Endodermal cell (in vitro differentiated cells): ENCODE measurements at regions not wholly inside any gene's neighbourhood (a gene's known extent, or its start where the extent isn't known, plus 50 kb on each side); places are given as distances from the start of the nearest gene placed in this dataset.

Experiments
- DNase-seq: peaks from one replicate; pipeline ENCODE4 v3.0.0-alpha.2; 2017
- H3K27ac ChIP-seq: 2 replicates; pipeline ENCODE4 v1.5.1; 2013; ENCODE audit warnings: mild to moderate bottlenecking, low read depth, low read length, moderate library complexity
- H3K27me3 ChIP-seq: 2 replicates; pipeline ENCODE4 v1.6.1; 2013; ENCODE audit warnings: mild to moderate bottlenecking, low read length, moderate library complexity; ENCODE audit not compliant: insufficient read depth, control insufficient read depth, poor library complexity, severe bottlenecking
- H3K36me3 ChIP-seq: 2 replicates; pipeline ENCODE4 v1.7.0; 2013; ENCODE audit warnings: mild to moderate bottlenecking, low read length, moderate library complexity; ENCODE audit not compliant: control insufficient read depth, insufficient read depth
- H3K4me1 ChIP-seq: one replicate; pipeline ENCODE4 v1.7.0; 2013; ENCODE audit warnings: low read length; ENCODE audit not compliant: control insufficient read depth, insufficient read depth
- H3K4me3 ChIP-seq: 2 replicates; pipeline ENCODE4 v1.5.1; 2013; ENCODE audit warnings: mild to moderate bottlenecking, low read length, moderate library complexity
- H3K9ac ChIP-seq: 2 replicates; pipeline ENCODE4 v1.6.1; 2013; ENCODE audit warnings: mild to moderate bottlenecking, low read length, moderate library complexity; ENCODE audit not compliant: poor library complexity, severe bottlenecking; ENCODE audit errors: extremely low read depth
- H3K9me3 ChIP-seq: 2 replicates; pipeline ENCODE4 v1.6.1; 2013; ENCODE audit warnings: mild to moderate bottlenecking, low read length, moderate library complexity; ENCODE audit not compliant: control insufficient read depth
- H3K27ac Mint-ChIP-seq: 2 replicates; pipeline ENCODE4 v1.8.0; 2020; ENCODE audit warnings: mixed read lengths
- H3K27me3 Mint-ChIP-seq: 2 replicates; pipeline ENCODE4 v1.8.0; 2021; ENCODE audit warnings: mild to moderate bottlenecking, mixed read lengths; ENCODE audit not compliant: insufficient read depth
- H3K36me3 Mint-ChIP-seq: 2 replicates; pipeline ENCODE4 v1.8.0; 2020; ENCODE audit warnings: low read depth, mixed read lengths
- H3K4me1 Mint-ChIP-seq: 2 replicates; pipeline ENCODE4 v1.8.0; 2020; ENCODE audit warnings: mixed read lengths
- H3K4me3 Mint-ChIP-seq: 2 replicates; pipeline ENCODE4 v1.8.0; 2020; ENCODE audit warnings: mild to moderate bottlenecking, moderate library complexity, mixed read lengths
- H3K9me3 Mint-ChIP-seq: 2 replicates; pipeline ENCODE4 v1.8.0; 2020; ENCODE audit warnings: mild to moderate bottlenecking, mixed read lengths
- CTCF ChIP-seq: fragments of 200-600 bp; sonication (generic); conservative IDR thresholded peaks from 2 replicates; pipeline ENCODE4 v1.5.0; 2021; ENCODE audit warnings: antibody characterized with exemption, mild to moderate bottlenecking
- WGBS, 2 experiments: methylation state at CpG; one replicate each; pipeline versions ENCODE4 v1.1.5 to v1.1.7; 2013; ENCODE audit warnings: missing lambda C conversion rate in 2 of 2, mixed read lengths in 1 of 2; ENCODE audit not compliant: insufficient coverage in 1 of 2, insufficient read length in 1 of 2; 5-methylcytosine and 5-hydroxymethylcytosine counted together

- WGBS, 2 experiments, result 90 to 100% methylated on average over 2 to 5 of the region's 7 CpGs
- no peaks in the 10 kb centered on the region for H3K4me1 ChIP-seq
- no peak overlapping the region for H3K4me3 ChIP-seq
- peaks cover 13% of the 10 kb centered on the region for H3K4me1 Mint-ChIP-seq
- H3K36me3 Mint-ChIP-seq, result no peaks in the 10 kb centered on the region
- H3K9me3 Mint-ChIP-seq, result peaks cover 2% of the 10 kb centered on the region
- no peak overlapping the region for H3K27ac Mint-ChIP-seq
- no peaks in the 10 kb centered on the region for H3K36me3 ChIP-seq
- H3K9me3 ChIP-seq, result no peaks in the 10 kb centered on the region
- no peak for DNase-seq
- H3K27me3 Mint-ChIP-seq, result no peaks in the 10 kb centered on the region
- H3K4me3 Mint-ChIP-seq, result no peak overlapping the region
- H3K9ac ChIP-seq, result no peak overlapping the region
- no peaks in the 10 kb centered on the region for H3K27me3 ChIP-seq
- TF ChIP-seq CTCF, result no peak
- no peak overlapping the region for H3K27ac ChIP-seq
These were observed 127.0 kb upstream of the DDIT4L start for GRCh38 chr4:100317032-100317864.

- H3K9ac ChIP-seq, result no peak overlapping the region
- H3K27ac Mint-ChIP-seq, result peak overlapping the region; percentile 46
- H3K4me1 ChIP-seq, result no peaks in the 10 kb centered on the region
- peaks cover 26% of the 10 kb centered on the region for H3K4me1 Mint-ChIP-seq
- H3K4me3 ChIP-seq, result no peak overlapping the region
- TF ChIP-seq CTCF, result no peak
- H3K27ac ChIP-seq, result no peak overlapping the region
- no peaks in the 10 kb centered on the region for H3K27me3 Mint-ChIP-seq
- WGBS, 2 experiments, result 46% methylated on average over 2 of the region's 2 CpGs; no CpG with 5 or more reads in 1 of the 2 experiments
- no peaks in the 10 kb centered on the region for H3K9me3 ChIP-seq
- H3K36me3 ChIP-seq, result no peaks in the 10 kb centered on the region
- no peaks in the 10 kb centered on the region for H3K9me3 Mint-ChIP-seq
- H3K36me3 Mint-ChIP-seq, result no peaks in the 10 kb centered on the region
- H3K4me3 Mint-ChIP-seq, result no peak overlapping the region
- DNase-seq, result peak; percentile 51
- no peaks in the 10 kb centered on the region for H3K27me3 ChIP-seq
These were observed 123.8 kb upstream of the DDIT4L start for GRCh38 chr4:100314057-100314456.

GRCh38 chr4:100312615-100313350, 122.5 kb upstream of the DDIT4L start:
- 89 to 100% methylated on average over 1 to 2 of the region's 2 CpGs for WGBS, 2 experiments
- Mint-ChIP-seq H3K36me3 (no peaks in the 10 kb centered on the region), H3K9me3 (no peaks in the 10 kb centered on the region), H3K4me1 (peaks cover 33% of the 10 kb centered on the region), H3K27ac (no peak overlapping the region), H3K4me3 (no peak overlapping the region), H3K27me3 (no peaks in the 10 kb centered on the region)
- no peaks in the 10 kb centered on the region for H3K4me1 ChIP-seq
- H3K9me3 ChIP-seq, result no peaks in the 10 kb centered on the region
- no peak overlapping the region for H3K27ac ChIP-seq
- no peak for TF ChIP-seq CTCF
- H3K27me3 ChIP-seq, result no peaks in the 10 kb centered on the region
- no peak overlapping the region for H3K4me3 ChIP-seq
- no peak overlapping the region for H3K9ac ChIP-seq
- DNase-seq, result no peak
- no peaks in the 10 kb centered on the region for H3K36me3 ChIP-seq
